Kidney epithelial cell (primary cell): ENCODE measurements at regions not wholly inside any gene's neighbourhood (a gene's known extent, or its start where the extent isn't known, plus 50 kb on each side); places are given as distances from the start of the nearest gene placed in this dataset.

ENCODE experiments used
- DNase-seq: peaks from one replicate; pipeline ENCODE4 v3.0.0-alpha.2; 2010; ENCODE audit warnings: low read depth
- H3K27me3 ChIP-seq: 2 replicates; pipeline ENCODE4 v1.6.0; 2011; ENCODE audit warnings: low read length; ENCODE audit not compliant: control insufficient read depth, insufficient read depth
- H3K36me3 ChIP-seq: 2 replicates; pipeline ENCODE4 v1.5.1; 2011; ENCODE audit warnings: low read length; ENCODE audit not compliant: control insufficient read depth, insufficient read depth
- H3K4me3 ChIP-seq: 2 replicates; pipeline ENCODE4 v1.5.1; 2011; ENCODE audit warnings: low read depth, mild to moderate bottlenecking, control low read depth, low read length
- TF ChIP-seq, protein P1 (sequence below): IDR thresholded peaks from 2 replicates; pipeline ENCODE4 v1.5.1; 2011; ENCODE audit warnings: mild to moderate bottlenecking, moderate library complexity, low read length, control low read depth, inconsistent platforms; ENCODE audit not compliant: insufficient read depth, poor library complexity, severe bottlenecking

DNA sequence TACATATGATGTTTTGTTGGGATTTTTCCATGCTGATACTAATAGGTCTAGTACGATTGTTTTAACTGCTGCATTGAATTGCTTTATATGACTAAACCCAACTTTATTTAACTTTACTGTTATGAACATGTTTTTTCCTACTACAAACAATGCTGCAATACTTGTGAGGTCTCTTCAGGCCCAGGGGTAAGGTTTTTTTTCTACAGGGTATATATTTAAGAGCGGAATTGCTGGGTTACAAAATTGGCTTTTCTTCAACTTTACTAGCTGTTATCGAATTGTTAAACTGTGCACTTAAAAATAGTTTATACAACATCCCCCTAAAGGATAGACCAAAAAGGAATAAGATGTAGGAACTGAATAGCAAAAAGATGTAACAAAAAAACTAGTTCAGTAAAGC is 78.5 kb upstream of the TMEM178A start:
- TF ChIP-seq, protein P1, sequence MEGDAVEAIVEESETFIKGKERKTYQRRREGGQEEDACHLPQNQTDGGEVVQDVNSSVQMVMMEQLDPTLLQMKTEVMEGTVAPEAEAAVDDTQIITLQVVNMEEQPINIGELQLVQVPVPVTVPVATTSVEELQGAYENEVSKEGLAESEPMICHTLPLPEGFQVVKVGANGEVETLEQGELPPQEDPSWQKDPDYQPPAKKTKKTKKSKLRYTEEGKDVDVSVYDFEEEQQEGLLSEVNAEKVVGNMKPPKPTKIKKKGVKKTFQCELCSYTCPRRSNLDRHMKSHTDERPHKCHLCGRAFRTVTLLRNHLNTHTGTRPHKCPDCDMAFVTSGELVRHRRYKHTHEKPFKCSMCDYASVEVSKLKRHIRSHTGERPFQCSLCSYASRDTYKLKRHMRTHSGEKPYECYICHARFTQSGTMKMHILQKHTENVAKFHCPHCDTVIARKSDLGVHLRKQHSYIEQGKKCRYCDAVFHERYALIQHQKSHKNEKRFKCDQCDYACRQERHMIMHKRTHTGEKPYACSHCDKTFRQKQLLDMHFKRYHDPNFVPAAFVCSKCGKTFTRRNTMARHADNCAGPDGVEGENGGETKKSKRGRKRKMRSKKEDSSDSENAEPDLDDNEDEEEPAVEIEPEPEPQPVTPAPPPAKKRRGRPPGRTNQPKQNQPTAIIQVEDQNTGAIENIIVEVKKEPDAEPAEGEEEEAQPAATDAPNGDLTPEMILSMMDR = no peak
- Histone ChIP-seq H3K36me3 (no peaks in the 10 kb centered on the region), H3K4me3 (no peak overlapping the region), H3K27me3 (no peaks in the 10 kb centered on the region)
- DNase-seq = no peak

DNA sequence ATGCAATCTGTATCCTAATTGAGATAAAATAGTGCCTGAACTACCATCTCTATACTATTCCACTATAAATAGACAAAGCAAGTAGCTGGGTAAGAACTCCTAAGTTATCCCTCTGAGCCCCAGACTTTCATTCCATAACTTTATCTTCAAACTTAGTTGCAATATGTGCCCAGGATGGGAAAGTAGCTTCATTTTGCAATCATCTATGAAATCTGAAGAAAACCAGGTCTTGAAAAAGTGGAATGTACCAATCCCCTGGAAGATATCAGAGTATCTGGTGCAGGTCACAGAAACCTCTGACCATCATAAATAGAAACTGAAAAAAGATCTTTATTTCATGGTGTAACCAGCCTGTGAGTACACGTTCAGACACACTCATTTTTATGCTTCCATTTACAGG is 78.1 kb upstream of the TMEM178A start:
- TF ChIP-seq, protein P1 = no peak
- DNase-seq = no peak
- no peaks in the 10 kb centered on the region for H3K27me3 ChIP-seq
- no peak overlapping the region for H3K4me3 ChIP-seq
- H3K36me3 ChIP-seq = no peaks in the 10 kb centered on the region

DNA sequence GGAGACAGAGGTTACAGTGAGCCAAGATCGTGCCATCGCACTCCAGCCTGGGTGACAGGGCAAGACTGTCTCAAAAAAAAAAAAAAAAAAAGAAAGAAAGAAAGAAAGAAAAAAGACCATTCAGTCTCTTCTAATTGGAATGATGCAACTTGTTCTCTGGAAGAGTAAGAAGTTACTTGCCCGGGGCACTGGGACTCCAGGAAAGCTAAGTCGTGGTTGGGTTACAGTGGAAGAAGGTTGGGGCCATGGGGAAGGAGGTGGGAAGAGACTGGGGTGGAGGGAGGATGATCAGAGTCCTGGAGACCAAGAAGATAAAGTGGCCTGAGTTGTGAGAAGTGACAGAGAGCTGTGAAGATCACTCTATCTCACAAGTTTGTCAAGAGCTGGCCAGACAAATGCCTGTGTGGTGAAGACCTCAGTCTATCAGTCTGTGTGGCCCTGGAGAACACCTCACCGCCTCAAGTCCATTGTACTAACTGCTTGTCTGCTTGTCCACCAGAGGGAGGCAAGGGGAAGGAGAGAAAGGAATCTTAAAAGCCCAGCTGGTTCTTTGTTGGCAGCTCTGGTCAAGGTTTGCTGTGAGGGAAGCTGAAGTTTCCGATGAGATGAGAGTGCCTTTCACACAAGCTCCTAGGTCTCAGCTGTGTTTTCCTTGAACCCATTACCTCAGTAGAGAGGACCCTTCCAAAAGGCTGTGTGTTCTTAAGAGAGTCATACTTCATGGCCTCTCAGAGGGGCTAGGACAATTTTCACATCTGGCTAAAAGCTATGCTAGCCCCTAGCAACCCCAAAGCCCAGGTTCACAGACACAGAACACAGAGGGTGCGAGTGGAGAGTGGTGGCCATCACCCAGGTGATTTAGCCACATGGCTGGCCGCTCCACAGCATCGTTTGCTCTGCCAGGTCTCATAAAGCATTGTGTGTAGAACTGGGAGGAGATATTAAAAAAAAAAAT is 72.0 kb upstream of the TMEM178A start:
- TF ChIP-seq, protein P1 = peak; percentile 67
- peak; percentile 50 for DNase-seq
- Histone ChIP-seq H3K36me3 (no peaks in the 10 kb centered on the region), H3K27me3 (no peaks in the 10 kb centered on the region), H3K4me3 (no peak overlapping the region)

DNA sequence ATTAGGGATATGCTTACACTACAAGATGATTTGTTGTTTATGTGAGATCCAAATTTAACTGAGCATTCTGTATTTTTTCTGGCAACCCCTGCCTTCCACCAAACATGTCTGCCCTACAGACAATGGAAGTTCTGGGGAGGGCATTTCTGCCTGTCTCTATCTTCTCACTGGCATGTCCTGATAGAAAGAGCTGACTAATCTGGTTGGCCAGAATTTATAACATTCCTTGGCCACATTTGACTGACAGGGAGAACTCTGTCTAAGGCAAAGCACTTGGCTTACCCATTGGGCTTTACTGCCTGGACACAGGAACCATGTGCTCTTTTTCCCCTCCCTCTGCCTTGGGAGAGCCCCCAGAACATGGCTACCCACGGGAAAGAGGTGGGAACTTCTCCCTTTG is 70.6 kb upstream of the TMEM178A start:
- H3K27me3 ChIP-seq = no peaks in the 10 kb centered on the region
- TF ChIP-seq, protein P1 = no peak
- no peak overlapping the region for H3K4me3 ChIP-seq
- no peaks in the 10 kb centered on the region for H3K36me3 ChIP-seq
- DNase-seq = no peak

DNA sequence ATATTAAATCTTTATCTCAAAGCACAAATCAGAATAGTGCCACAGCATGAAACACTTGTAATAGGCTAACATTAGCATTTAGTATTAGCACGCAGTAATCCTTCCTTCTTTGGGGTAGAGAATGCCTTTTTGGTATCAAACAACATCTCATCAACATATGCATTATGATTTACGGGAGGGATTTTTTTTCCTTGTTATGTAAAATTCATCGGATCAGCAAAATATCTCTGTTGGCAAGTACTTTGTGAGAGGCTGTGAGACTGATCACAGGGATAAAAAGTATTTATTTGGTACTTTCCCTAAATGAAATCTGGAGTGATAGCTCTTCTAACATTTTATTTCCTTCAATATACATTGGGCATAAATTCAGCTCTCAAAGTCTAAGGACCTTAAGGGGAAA is 68.4 kb upstream of the TMEM178A start:
- TF ChIP-seq, protein P1 = no peak
- Histone ChIP-seq H3K4me3 (no peak overlapping the region), H3K36me3 (no peaks in the 10 kb centered on the region), H3K27me3 (no peaks in the 10 kb centered on the region)
- DNase-seq = no peak
